ENCODE measurements at regions not wholly inside any gene's neighbourhood (a gene's known extent, or its start where the extent isn't known, plus 50 kb on each side); places are given as distances from the start of the nearest gene placed in this dataset.

DNA sequence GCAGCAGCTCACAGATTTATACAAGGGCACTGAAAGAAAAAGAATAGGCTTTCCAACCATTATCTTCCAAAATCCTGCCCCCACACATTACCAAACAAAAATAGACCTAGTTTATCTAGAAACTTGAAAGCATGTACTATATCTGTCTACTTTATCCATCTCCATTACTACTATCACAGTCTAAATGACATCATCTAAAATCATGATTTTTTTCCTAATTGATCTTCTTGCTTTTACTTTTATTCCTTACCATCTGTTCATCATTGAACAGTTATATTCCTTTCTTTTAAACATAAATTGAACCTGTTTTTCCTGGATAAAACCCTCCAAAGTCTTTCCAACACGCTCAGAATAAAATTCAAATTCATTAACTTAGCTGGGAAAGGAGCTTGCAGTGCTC is 414.7 kb downstream of the KCTD12 start:
- Histone ChIP-seq H3K79me2 (ENCODE audit: insufficient read depth) (no peaks in the 10 kb centered on the region), H4K20me1 (ENCODE audit: insufficient read depth) (no peaks in the 10 kb centered on the region), H3K4me2 (ENCODE audit: unreplicated experiment) (no peak overlapping the region), H3K4me1 (ENCODE audit: insufficient read depth) (no peaks in the 10 kb centered on the region), H3K9ac (no peak overlapping the region), H3K9me3 (ENCODE audit: low read depth) (no peaks in the 10 kb centered on the region), H3K27ac (no peak overlapping the region), H3F3A (ENCODE audit: insufficient read depth) (no peaks in the 10 kb centered on the region), H3K27me3 (replicated peaks; ENCODE audit: insufficient read depth) (peaks cover 29% of the 10 kb centered on the region), H3K4me3 (no peak overlapping the region), H3K36me3 (ENCODE audit: low read depth) (no peaks in the 10 kb centered on the region), H3K9me2 (ENCODE audit: insufficient read depth) (no peaks in the 10 kb centered on the region), H2AFZ (no peak overlapping the region)
- TF ChIP-seq EZH2 (IDR thresholded peaks at IDR 0.05; ENCODE audit: insufficient read depth, poor library complexity, severe bottlenecking) (no peak), EZH2phosphoT487 (IDR thresholded peaks at IDR 0.05; ENCODE audit: insufficient read depth, low read depth) (no peak)
- WGBS, 2 experiments (ENCODE audit: low coverage in 1 of 2, low lambda C conversion rate in 2 of 2, missing lambda C conversion rate in 2 of 2) = 29 to 36% methylated on average over 1 of the region's 1 CpG
- in situ Hi-C loops (cut with MboI) = loop anchor here (5.0 to 10.0 kb wide), 2 partner anchors 433 to 594 kb away; no protein-coding TSS in a partner anchor
- no peak for DNase-seq

DNA sequence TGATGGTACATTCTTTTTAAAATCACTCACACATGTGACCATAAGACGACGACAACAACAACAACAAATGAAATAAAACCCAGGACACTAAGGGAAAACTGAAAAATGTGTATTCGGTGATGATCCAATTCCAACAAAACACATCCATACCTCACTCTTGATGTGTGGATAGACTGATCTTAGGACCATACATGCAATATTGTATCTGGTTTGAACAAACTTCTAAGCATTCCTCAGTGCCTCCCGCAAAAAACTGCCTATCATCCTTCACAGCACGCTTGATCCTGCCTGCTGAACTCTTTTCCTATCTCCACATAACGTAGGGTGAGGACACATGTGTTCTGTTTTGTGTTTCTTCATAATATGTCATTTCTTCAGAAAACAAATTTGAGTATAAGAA is 415.2 kb downstream of the KCTD12 start:
- Histone ChIP-seq H3K4me1 (ENCODE audit: insufficient read depth) (no peaks in the 10 kb centered on the region), H4K20me1 (ENCODE audit: insufficient read depth) (no peaks in the 10 kb centered on the region), H3K79me2 (ENCODE audit: insufficient read depth) (no peaks in the 10 kb centered on the region), H3F3A (ENCODE audit: insufficient read depth) (no peaks in the 10 kb centered on the region), H3K9ac (no peak overlapping the region), H3K27me3 (replicated peaks; ENCODE audit: insufficient read depth) (peaks cover 31% of the 10 kb centered on the region), H3K36me3 (ENCODE audit: low read depth) (no peaks in the 10 kb centered on the region), H3K9me3 (ENCODE audit: low read depth) (no peaks in the 10 kb centered on the region), H3K27ac (no peak overlapping the region), H3K4me3 (no peak overlapping the region), H3K4me2 (ENCODE audit: unreplicated experiment) (no peak overlapping the region), H3K9me2 (ENCODE audit: insufficient read depth) (no peaks in the 10 kb centered on the region), H2AFZ (no peak overlapping the region)
- in situ Hi-C loops (cut with MboI) = loop anchor here (5.0 to 10.0 kb wide), 2 partner anchors 434 to 594 kb away; no protein-coding TSS in a partner anchor
- no peak for DNase-seq
- 61 to 71% methylated on average over 6 of the region's 6 CpGs for WGBS, 2 experiments (ENCODE audit: low coverage in 1 of 2, low lambda C conversion rate in 2 of 2, missing lambda C conversion rate in 2 of 2)
- TF ChIP-seq EZH2phosphoT487 (IDR thresholded peaks at IDR 0.05; ENCODE audit: insufficient read depth, low read depth) (no peak), EZH2 (IDR thresholded peaks at IDR 0.05; ENCODE audit: insufficient read depth, poor library complexity, severe bottlenecking) (no peak)

DNA sequence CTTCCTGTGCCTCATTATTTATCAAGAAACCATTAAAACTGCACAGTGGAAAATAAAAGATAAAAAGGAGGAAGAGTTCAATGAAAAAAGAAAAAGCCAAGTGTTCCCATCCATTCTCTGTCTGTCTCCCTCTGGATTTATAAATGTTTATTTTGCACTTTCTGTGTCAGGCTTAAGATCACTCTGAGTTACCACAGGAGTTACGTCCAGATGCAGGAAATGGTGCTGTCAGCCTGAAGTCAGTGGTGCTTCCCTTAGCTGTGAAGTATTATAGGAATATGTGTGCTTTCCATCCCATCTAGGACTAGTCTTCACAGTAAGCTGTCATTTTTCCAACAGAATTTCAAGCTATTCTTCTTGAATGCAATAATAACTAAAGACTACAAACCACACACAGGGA is 420.2 kb downstream of the KCTD12 start:
- no peak overlapping the region for H2AFZ ChIP-seq
- no peaks in the 10 kb centered on the region for H3K4me1 ChIP-seq (ENCODE audit: insufficient read depth)
- no peak for DNase-seq
- H3K9ac ChIP-seq = no peak overlapping the region
- 6 to 54% methylated on average over 1 of the region's 1 CpG for WGBS, 2 experiments (ENCODE audit: low coverage in 1 of 2, low lambda C conversion rate in 2 of 2, missing lambda C conversion rate in 2 of 2)
- H3K27ac ChIP-seq = no peak overlapping the region
- no peaks in the 10 kb centered on the region for H3K9me2 ChIP-seq (ENCODE audit: insufficient read depth)
- H4K20me1 ChIP-seq (ENCODE audit: insufficient read depth) = no peaks in the 10 kb centered on the region
- in situ Hi-C loops (cut with MboI) = no loop called here
- H3F3A ChIP-seq (ENCODE audit: insufficient read depth) = no peaks in the 10 kb centered on the region
- no peak overlapping the region for H3K4me3 ChIP-seq
- peaks cover 26% of the 10 kb centered on the region for H3K27me3 ChIP-seq (replicated peaks; ENCODE audit: insufficient read depth)
- H3K79me2 ChIP-seq (ENCODE audit: insufficient read depth) = no peaks in the 10 kb centered on the region
- no peak overlapping the region for H3K4me2 ChIP-seq (ENCODE audit: unreplicated experiment)
- H3K36me3 ChIP-seq (ENCODE audit: low read depth) = no peaks in the 10 kb centered on the region
- no peak for TF ChIP-seq EZH2 (IDR thresholded peaks at IDR 0.05; ENCODE audit: insufficient read depth, poor library complexity, severe bottlenecking)
- H3K9me3 ChIP-seq (ENCODE audit: low read depth) = no peaks in the 10 kb centered on the region

DNA sequence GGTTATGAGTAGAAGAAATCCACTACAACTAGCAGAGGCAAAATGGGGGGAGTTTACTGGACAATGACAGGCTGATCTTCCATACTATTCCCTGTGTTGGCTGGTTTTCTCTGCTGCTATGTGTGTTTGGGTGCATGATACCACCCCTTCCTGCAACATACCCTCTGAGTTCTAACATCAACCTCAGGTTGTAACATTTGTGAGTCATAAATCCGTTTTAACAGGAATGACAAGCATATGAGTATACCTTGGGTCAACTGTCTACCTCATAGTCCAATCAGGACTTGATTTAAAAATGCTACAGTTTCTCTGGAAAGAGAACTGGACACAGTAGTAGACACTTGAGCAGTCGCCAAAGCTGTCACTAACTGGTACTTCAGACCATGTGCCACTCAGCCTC is 422.9 kb downstream of the KCTD12 start:
- Histone ChIP-seq H3K9ac (no peak overlapping the region), H3K9me3 (ENCODE audit: low read depth) (no peaks in the 10 kb centered on the region), H3K4me1 (ENCODE audit: insufficient read depth) (no peaks in the 10 kb centered on the region), H3K36me3 (ENCODE audit: low read depth) (no peaks in the 10 kb centered on the region), H2AFZ (no peak overlapping the region), H3K27me3 (replicated peaks; ENCODE audit: insufficient read depth) (peaks cover 35% of the 10 kb centered on the region), H3F3A (ENCODE audit: insufficient read depth) (no peaks in the 10 kb centered on the region), H3K4me3 (no peak overlapping the region), H4K20me1 (ENCODE audit: insufficient read depth) (no peaks in the 10 kb centered on the region), H3K79me2 (ENCODE audit: insufficient read depth) (no peaks in the 10 kb centered on the region), H3K4me2 (ENCODE audit: unreplicated experiment) (no peak overlapping the region), H3K9me2 (ENCODE audit: insufficient read depth) (no peaks in the 10 kb centered on the region), H3K27ac (no peak overlapping the region)
- no peak for DNase-seq
- WGBS, 2 experiments (ENCODE audit: low coverage in 1 of 2, low lambda C conversion rate in 2 of 2, missing lambda C conversion rate in 2 of 2) = 38 to 57% methylated on average over 2 of the region's 2 CpGs
- in situ Hi-C loops (cut with MboI) = no loop called here
- TF ChIP-seq EZH2 (IDR thresholded peaks at IDR 0.05; ENCODE audit: insufficient read depth, poor library complexity, severe bottlenecking) = no peak
- no peak for TF ChIP-seq EZH2phosphoT487 (IDR thresholded peaks at IDR 0.05; ENCODE audit: insufficient read depth, low read depth)

DNA sequence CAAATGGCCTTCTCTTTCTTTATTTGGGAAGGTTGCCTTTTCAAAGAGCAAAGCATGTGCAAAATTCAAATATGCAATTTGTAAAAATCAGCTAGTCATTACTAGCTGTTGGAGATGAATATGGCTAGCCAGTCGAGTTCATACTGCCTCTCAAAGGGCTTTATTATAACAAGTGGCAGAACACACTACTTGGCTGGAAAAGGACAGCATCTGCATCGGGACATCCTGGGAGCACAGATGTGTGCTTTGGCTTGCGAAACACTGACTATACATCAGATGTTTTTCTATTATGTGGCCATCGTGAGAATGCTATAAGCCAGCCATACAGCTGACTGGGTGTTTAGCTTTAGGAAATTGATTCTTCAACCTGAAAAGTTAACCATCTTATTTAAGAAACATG is 424.2 kb downstream of the KCTD12 start:
- Histone ChIP-seq H3K27ac (no peak overlapping the region), H3K9me3 (ENCODE audit: low read depth) (no peaks in the 10 kb centered on the region)
- DNase-seq = no peak

More for the DNA sequence above, 424.2 kb downstream of the KCTD12 start:
- H3K27me3 ChIP-seq (replicated peaks; ENCODE audit: insufficient read depth) = peaks cover 28% of the 10 kb centered on the region
- H4K20me1 ChIP-seq (ENCODE audit: insufficient read depth) = no peaks in the 10 kb centered on the region
- in situ Hi-C loops (cut with MboI) = no loop called here
- no peak overlapping the region for H2AFZ ChIP-seq
- H3K9me2 ChIP-seq (ENCODE audit: insufficient read depth) = no peaks in the 10 kb centered on the region
- WGBS, 2 experiments (ENCODE audit: low coverage in 1 of 2, low lambda C conversion rate in 2 of 2, missing lambda C conversion rate in 2 of 2) = 18 to 19% methylated on average over 4 of the region's 4 CpGs
- TF ChIP-seq EZH2phosphoT487 (IDR thresholded peaks at IDR 0.05; ENCODE audit: insufficient read depth, low read depth) = no peak
- no peak for TF ChIP-seq EZH2 (IDR thresholded peaks at IDR 0.05; ENCODE audit: insufficient read depth, poor library complexity, severe bottlenecking)
- H3K79me2 ChIP-seq (ENCODE audit: insufficient read depth) = no peaks in the 10 kb centered on the region
- H3K4me1 ChIP-seq (ENCODE audit: insufficient read depth) = no peaks in the 10 kb centered on the region
- no peak overlapping the region for H3K9ac ChIP-seq
- no peak overlapping the region for H3K4me3 ChIP-seq
- no peaks in the 10 kb centered on the region for H3F3A ChIP-seq (ENCODE audit: insufficient read depth)
- no peaks in the 10 kb centered on the region for H3K36me3 ChIP-seq (ENCODE audit: low read depth)
- H3K4me2 ChIP-seq (ENCODE audit: unreplicated experiment) = no peak overlapping the region
